Peyer's patch (tissue), 4 donors: ENCODE measurements at regions not wholly inside any gene's neighbourhood (a gene's known extent, or its start where the extent isn't known, plus 50 kb on each side); places are given as distances from the start of the nearest gene placed in this dataset.
A peak's percentile ranks its signal among the peaks of the same experiment; 100 is the strongest.

ENCODE experiments used
- DNase-seq, 3 donors: peaks; one replicate each; pipeline ENCODE4 v3.0.0-alpha.2; 2017 to 2019
- H3K27ac ChIP-seq, 4 donors: fragments of 200-600 bp; sonication (generic); one replicate each; pipeline ENCODE4 v1.5.1; 2016 to 2019
- H3K27me3 ChIP-seq, 2 donors: fragments of 200-600 bp; sonication (generic); one replicate each; pipeline ENCODE4 v1.5.1; 2019
- H3K36me3 ChIP-seq, 3 donors: fragments of 200-600 bp; sonication (generic); one replicate each; pipeline ENCODE4 v1.5.1; 2016 to 2019
- H3K4me1 ChIP-seq, 4 donors: fragments of 200-600 bp; sonication (generic); one replicate each; pipeline ENCODE4 v1.5.1; 2016 to 2019
- H3K4me3 ChIP-seq, 4 donors: fragments of 200-600 bp; sonication (generic); 1 replicate in 3 of 4; 2 replicates in 1 of 4; pipeline ENCODE4 v1.5.1; 2016 to 2019; ENCODE audit warnings: mild to moderate bottlenecking in 1 of 4
- H3K9me3 ChIP-seq, 4 donors: fragments of 200-600 bp; sonication (generic); one replicate each; pipeline ENCODE4 v1.5.1; 2016 to 2019; ENCODE audit warnings: mild to moderate bottlenecking in 1 of 4
- POLR2A ChIP-seq, 2 donors: fragments of 450-650 bp; IDR thresholded peaks; one replicate each; pipeline ENCODE4 v1.5.1; 2017; ENCODE audit warnings: antibody characterized with exemption in 2 of 2, mild to moderate bottlenecking in 2 of 2, moderate library complexity in 2 of 2
- TF ChIP-seq, protein P1 (sequence below), 6 experiments: fragments of 450-650 bp in 4 of 6; fragments of 200-600 bp in 2 of 6; sonication (generic) in 1 of 6; IDR thresholded peaks; one replicate each; pipeline ENCODE4 v1.5.1; 2017 to 2019; ENCODE audit warnings: antibody characterized with exemption in 6 of 6, mild to moderate bottlenecking in 3 of 6, moderate library complexity in 1 of 6

DNA sequence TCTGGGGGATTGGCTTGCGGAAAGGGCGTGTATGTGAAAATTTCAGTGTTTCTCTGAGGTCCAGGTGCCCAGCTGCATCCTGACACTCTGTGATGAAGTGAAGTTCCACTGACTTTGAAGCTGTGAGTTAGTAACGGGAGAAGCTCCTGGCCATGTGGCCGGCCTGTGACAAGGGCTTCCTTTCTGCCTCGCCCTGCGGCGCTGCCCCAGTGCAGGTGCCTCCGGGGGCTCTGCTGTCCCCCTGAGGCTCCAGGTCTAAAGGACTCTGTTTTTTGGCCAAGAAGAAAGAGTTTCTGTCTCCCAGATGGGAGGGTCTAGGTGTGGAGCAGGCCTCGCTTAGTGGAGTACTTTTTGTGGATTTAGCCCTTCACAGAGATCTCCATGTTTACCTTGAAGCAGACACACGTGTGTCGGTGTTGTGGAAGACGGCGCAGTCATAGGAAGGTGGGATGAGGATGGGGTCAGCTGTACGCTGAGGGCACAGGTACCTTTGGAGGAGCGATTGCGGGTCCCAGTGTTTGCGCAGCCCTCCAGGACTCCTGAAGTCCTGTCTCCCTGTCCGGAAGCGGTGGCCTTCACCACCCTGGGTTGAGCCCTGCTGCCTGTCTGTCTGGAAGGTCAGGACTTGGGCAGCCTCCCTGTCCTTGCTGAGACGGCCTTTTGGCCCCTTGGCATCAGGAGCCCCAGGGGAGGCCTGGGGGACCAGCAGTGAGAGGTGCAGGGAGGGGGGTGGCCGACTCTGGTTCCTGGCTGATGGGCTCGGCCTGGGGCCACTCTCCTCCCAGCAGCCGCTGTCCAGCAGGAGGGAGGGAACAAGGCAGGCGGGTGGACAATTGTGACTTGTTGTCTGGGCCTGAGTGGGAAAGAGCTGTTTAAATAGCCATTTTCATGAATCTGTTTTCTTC is 1249.3 kb downstream of the BRD1 start:
- no peak for DNase-seq
- Histone ChIP-seq H3K4me3 (no peak overlapping the region), H3K4me1 (no peaks in the 10 kb centered on the region), H3K36me3 (no peaks in the 10 kb centered on the region), H3K27ac (no peak overlapping the region), H3K9me3 (no peaks in the 10 kb centered on the region), H3K27me3 (peaks cover 0 to 2% of the 10 kb centered on the region in 2 donors)
- TF ChIP-seq, protein P1, sequence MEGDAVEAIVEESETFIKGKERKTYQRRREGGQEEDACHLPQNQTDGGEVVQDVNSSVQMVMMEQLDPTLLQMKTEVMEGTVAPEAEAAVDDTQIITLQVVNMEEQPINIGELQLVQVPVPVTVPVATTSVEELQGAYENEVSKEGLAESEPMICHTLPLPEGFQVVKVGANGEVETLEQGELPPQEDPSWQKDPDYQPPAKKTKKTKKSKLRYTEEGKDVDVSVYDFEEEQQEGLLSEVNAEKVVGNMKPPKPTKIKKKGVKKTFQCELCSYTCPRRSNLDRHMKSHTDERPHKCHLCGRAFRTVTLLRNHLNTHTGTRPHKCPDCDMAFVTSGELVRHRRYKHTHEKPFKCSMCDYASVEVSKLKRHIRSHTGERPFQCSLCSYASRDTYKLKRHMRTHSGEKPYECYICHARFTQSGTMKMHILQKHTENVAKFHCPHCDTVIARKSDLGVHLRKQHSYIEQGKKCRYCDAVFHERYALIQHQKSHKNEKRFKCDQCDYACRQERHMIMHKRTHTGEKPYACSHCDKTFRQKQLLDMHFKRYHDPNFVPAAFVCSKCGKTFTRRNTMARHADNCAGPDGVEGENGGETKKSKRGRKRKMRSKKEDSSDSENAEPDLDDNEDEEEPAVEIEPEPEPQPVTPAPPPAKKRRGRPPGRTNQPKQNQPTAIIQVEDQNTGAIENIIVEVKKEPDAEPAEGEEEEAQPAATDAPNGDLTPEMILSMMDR (IDR thresholded peaks at IDR 0.05), result no peak
- TF ChIP-seq POLR2A (IDR thresholded peaks at IDR 0.05), result no peak

DNA sequence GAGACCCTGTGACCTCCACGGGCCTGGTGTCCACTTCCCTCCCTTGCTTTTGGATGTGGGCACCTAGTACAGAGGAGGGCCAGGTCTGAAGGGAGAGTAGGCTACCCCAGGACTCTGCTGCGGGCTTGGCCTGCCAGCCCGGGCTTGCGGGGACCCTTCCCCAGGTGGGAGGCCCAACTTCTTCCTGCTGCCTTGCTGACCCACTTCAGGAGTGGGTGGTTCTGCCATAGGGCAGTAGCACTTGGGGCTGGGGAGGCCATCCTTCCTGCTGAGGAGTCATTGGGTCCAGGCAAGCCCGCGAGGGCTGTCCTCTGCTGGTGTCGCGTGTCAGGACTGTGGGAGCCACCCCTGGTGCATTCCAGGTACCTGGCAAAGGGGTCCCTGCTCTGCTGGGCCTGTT is 1250.0 kb downstream of the BRD1 start:
- Histone ChIP-seq H3K9me3 (no peaks in the 10 kb centered on the region), H3K27me3 (peaks cover 0 to 2% of the 10 kb centered on the region in 2 donors), H3K36me3 (no peaks in the 10 kb centered on the region), H3K27ac (no peak overlapping the region), H3K4me3 (no peak overlapping the region), H3K4me1 (no peaks in the 10 kb centered on the region)
- no peak for DNase-seq
- TF ChIP-seq POLR2A (IDR thresholded peaks at IDR 0.05), result no peak
- TF ChIP-seq, protein P1 (IDR thresholded peaks at IDR 0.05), result no peak

DNA sequence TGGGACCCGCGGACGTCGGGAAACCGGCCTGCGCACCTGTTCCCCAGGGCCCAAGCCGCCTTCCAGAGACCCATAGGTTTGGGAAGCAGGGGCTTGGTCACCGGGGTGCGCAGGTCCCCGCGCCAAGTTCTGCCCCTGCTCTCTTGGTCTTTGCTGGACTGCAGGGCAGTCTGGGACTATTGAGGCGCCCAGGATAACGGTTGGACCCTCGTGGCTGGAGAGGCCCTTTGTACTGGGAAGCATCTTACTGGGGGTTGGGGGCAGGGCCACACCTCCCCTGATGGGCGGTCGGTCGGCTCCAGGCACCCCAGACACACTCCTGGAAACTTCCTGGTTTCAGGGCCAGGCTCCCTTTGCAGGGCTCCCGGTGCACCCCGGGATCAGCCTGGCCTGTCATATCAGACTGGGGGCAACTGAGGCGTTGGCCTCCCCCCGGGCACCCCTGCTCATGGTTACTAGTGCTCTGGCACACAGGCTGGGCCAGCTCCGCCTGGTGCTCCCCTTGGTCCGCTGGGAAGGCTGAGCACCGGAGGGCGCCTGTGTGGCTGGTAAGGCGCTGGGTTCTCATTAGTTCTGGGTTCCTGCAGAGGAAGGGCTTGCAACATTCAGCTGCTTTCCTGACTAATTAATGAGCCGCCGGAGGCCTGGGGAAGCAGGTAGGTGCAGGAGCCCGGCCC is 1250.5 kb downstream of the BRD1 start:
- no peak for TF ChIP-seq POLR2A (IDR thresholded peaks at IDR 0.05)
- Histone ChIP-seq H3K9me3 (no peaks in the 10 kb centered on the region), H3K27me3 (peaks cover 0 to 2% of the 10 kb centered on the region in 2 donors), H3K4me3 (peak overlapping the region in 2 of 4 donors; percentile 35 to 38), H3K4me1 (no peaks in the 10 kb centered on the region), H3K36me3 (no peaks in the 10 kb centered on the region), H3K27ac (no peak overlapping the region)
- no peak for DNase-seq

DNA sequence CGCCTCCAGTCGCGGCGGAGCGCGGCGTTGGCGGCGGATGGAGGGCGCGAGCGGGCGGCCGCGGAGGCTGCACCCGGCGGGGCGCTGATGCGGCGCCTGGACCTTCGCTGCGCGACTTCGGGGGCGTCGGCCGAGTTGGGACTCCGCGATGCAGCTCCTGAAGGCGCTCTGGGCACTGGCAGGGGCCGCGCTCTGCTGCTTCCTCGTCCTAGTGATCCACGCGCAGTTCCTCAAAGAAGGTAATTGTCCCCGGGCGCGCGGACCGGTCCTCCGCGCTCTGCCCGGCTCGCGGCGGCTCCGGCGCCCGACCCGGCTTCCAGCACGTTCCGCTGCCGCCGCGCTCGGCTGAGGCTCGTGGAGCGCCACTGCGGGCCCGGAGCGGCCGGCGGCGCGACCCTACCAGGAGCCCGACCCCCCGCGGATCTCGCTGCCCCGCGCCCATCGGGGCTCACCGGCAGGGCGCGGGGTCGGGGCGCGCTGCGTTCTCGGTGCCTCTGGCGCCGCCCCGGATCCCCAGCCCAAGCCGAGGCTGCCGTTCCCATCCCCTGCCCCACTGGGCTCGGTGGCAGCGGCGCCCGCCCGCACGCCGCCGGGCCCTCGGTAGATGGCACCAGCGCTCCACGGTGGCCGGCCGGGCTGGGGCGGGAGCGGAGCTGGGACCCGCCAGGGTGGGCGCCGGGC is 1251.2 kb downstream of the BRD1 start:
- DNase-seq, result no peak
- Histone ChIP-seq H3K27me3 (peaks cover 0 to 2% of the 10 kb centered on the region in 2 donors), H3K27ac (no peak overlapping the region), H3K9me3 (no peaks in the 10 kb centered on the region), H3K4me1 (no peaks in the 10 kb centered on the region), H3K36me3 (no peaks in the 10 kb centered on the region), H3K4me3 (peak overlapping the region in 2 of 4 donors; percentile 35 to 38)
- TF ChIP-seq, protein P1 (IDR thresholded peaks at IDR 0.05), result peak in 2 of 6 experiments; percentile 9 to 11
- no peak for TF ChIP-seq POLR2A (IDR thresholded peaks at IDR 0.05)

DNA sequence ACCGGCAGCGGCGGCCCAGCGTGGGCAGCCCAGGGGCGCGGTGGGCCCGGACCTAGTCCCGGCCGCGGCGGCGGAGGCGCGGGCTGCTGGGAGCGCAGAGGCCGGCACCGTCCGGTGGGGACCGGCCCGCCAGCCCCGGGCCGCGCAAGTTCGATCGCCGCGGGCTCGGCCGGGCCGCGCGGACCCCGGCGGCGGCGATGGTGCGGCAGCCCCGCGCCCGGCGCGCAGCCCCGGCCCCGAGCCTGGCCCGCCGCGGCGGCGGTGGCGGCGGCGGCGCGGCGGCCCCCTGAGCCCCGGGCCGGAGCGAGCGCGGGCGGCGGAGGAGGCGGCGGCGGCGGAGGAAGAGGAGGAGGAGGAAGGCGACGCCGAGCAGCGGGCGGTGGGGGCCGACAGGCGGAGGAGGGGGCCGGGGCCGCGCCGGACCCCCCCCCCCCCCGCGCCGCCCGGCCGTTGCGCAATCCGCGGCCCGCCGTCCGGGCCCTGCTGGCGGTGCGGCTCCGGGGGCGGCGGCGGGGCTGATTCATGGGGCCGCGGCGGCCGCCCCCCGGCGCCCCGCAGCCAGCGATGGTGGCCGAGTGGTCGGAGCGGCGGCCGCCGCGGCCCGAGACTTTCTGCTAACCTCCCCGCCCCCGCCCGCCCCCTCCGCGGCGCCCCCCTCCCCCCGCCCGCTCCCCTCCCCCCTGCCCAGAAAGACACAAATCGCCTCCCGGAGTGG is 1251.9 kb downstream of the BRD1 start:
- H3K27ac ChIP-seq, result no peak overlapping the region
- TF ChIP-seq POLR2A (IDR thresholded peaks at IDR 0.05), result no peak
- peak overlapping the region in 2 of 4 donors; percentile 35 to 38 for H3K4me3 ChIP-seq
- DNase-seq, result no peak
- no peaks in the 10 kb centered on the region for H3K4me1 ChIP-seq
- peaks cover 0 to 2% of the 10 kb centered on the region in 2 donors for H3K27me3 ChIP-seq
- no peaks in the 10 kb centered on the region for H3K36me3 ChIP-seq
- no peaks in the 10 kb centered on the region for H3K9me3 ChIP-seq
